Right ventricle myocardium inferior (tissue), 1 donor: ENCODE measurements at regions not wholly inside any gene's neighbourhood (a gene's known extent, or its start where the extent isn't known, plus 50 kb on each side); places are given as distances from the start of the nearest gene placed in this dataset.
"Not testable (repeated sequence)": the region's sequence is repeated elsewhere in the genome, so short reads cannot be mapped to it uniquely, and the experiment has no call there.

Experiments
- ATAC-seq: fragments of 200-7000 bp; cut with Tn5 transposase; one replicate; pipeline ENCODE4 v1.9.1; 2020; ENCODE audit warnings: mild to moderate bottlenecking, moderate library complexity
- DNase-seq: peaks from one replicate; pipeline ENCODE4 v3.0.0; 2021; ENCODE audit errors: missing footprints
- intact Hi-C: fragments of 100-400 bp; cut with DNase I; formaldehyde crosslinking; loops from one replicate; pipeline ENCODE4 v1.11.0; 2022
- donor health status: DM: no; HTN: yes; CAD: no; lungs with severe emphysema.

DNA sequence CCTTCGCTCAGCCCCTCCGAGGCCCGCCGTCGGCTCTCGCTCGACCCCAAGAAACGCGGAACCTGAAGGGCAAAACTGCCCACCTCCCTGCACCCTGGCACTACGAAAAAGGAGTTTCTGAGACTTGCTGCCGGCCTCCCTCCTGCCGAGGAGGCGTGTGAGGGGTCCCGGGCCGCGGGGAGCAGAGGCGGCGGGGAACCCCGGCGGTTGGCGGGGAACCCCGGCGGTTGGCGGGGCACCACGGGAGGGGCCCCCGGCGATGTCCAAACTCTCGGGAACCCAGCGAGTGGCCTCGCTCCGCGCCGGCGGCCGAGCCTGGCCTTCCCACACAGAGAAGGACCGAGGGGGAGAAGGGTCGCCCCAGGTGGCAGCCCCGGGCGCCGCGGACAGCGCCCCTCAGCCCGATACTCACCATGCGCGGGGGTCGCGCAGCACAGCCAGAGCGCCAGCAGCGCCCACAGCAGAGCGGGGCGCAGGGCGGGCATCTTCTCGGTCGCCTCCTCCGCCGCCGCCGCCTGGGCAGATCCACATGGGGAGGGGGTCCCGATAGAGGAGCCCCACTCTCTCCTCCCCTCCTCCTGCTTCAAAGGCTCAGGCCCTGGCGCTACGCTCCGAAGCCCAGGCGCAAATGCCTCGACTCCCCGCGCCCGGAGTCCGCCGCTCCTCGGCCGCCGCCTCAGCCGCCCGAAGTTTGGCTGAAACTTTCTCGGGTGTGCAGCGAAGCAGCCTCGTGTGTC lies 69.4 kb upstream of the NUDT4B start:
- peak; percentile 84 for DNase-seq
- intact Hi-C loops, ATAC-seq: not testable (repeated sequence)

DNA sequence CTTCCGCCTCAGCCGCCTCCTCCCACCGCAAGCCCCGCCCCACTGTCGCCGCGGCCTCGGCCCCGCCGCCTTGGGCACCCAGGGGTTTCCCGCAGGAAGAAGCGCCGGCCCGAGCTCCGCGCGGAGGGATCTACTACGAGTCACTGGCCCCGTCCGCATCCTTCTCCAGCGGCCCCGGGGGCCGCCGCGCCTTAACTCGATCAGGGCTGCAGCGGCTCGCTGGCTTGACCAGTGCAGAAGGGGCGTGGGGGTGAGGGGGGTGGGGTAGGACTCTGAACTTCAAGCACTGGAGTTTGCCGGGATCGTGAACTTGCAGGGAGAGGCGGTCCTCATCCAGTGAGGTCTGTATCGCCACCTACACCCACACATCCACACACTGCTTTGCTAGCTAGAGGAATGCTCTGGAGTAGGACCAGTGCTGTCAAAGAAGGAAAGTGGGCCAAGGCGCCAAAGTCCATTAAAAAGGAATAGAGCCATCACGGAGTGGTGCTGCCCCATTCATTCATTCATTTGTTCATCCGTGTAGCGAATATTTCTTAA lies 68.7 kb upstream of the NUDT4B start:
- DNase-seq, intact Hi-C loops: not testable (repeated sequence)
- ATAC-seq = peak; percentile 84

DNA sequence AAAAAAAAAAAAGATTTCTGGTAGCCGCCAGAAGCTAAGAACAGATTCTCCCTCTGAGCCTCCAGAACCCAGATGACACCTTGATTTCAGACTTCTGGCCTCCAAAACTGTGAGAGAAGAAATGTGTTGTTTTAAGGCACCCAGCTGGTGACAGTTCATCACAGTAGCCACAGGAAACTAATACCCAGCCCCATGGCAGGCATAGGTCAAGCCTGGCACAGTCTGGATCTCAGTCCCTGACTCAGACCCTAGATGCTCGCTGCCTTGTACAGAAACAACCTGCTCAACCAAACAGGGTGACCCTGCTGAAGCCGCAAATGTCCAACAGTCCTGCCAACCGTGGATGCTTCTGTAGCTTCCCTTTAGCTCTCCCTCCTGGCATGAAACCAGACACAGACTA lies 61.8 kb upstream of the NUDT4B start:
- intact Hi-C loops, DNase-seq, ATAC-seq: not testable (repeated sequence)

DNA sequence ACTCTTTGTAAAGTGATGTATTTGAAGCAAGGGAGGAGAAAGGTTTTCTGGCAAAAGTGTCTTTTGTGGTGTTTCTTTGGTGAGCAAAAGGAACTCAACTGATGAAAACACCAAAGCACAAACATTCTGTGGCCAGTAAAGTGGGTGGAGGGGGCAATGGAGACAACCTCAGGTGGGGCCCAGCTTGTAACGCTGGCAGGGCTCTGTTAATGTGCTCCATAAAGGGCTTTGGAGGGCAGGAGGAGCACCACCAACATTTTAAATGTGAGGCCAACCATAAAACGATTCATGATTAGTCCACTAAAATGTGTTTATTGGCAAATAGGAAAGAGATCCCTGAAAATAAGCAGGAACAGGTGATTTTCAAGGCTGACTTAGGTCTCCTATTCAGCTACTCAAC lies 61.2 kb upstream of the NUDT4B start:
- DNase-seq, ATAC-seq, intact Hi-C loops: not testable (repeated sequence)
